NCI-H146 treated with DMSO at 0.1 percent for 48 hours (cell line): ENCODE measurements at regions not wholly inside any gene's neighbourhood (a gene's known extent, or its start where the extent isn't known, plus 50 kb on each side); places are given as distances from the start of the nearest gene placed in this dataset.
"Not testable (repeated sequence)": the region's sequence is repeated elsewhere in the genome, so short reads cannot be mapped to it uniquely, and the experiment has no call there.

Experiments used
- DNase-seq: peaks from one replicate; lab custom pipeline; 2025; ENCODE audit not compliant: unreplicated experiment; lab: John Stamatoyannopoulos, UW

DNA sequence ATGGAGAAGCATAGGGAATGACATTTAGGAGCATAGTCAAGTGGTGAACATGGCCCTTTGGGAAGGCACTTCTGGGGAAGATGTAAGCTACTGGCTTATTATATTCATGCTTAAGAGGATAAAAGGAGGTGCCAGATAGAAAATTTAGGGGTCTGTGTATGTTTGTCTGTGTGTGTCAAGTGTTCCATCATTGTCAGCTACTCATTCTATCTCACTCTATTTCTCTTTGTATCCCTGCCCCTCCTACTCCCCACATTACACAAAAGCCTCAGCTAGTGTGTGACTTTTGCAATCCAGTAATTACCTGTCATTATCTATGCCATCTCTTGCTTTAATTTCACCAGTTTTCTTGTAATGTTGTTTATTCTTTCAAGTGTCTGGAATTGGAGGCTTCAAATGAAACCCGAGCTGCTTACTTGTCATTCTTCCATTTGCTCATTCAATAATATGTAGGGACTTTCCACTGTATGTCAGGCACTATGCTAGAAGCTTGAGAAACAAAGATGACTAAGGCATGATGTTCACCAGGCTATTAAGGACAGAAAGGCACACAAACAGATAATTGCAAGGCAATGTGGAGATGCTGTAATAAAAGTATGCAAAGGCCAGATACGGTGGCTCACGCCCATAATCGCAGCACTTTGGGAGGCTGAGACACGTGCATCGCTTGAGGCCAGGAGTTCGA, 229.8 kb upstream of the TEX13C start:
- DNase-seq = peak; percentile 76

DNA sequence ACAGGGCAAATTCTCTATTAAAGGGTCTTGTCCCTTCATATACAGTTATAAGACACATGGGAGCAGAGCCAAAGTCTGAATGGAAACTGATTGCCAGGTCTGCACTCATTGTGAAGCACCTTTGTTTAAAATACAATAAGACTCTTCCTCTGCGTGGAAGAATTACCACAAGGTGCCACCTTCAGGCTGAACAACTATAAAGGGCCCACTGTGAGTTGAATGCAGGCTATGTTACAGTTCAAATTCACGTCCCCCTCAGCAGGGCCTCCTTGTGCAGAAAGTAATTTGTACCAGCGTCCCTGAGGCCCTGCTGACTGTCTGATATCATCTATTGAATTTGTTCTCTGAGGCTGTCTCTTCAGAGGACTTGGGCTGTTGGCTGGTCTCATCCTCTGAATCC, 225.8 kb upstream of the TEX13C start:
- DNase-seq = peak; percentile 48

DNA sequence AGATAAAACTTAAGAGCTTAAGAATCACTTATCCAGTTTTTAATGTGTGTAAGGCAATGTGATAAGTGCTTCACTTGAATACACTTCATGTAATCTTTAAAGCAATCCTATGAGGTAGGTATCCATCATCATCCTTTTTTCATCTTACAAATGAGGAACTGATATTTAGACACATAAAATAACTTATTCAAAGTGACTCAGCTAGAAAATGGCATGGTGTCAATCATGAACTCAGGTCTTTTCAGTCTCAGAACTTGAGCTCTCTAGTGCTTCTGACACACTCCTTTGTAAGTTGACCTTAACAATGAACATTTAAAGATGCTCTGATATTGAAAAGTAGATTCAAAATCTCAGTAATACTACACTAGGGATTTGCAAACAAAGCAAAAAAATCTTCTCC, 224.8 kb upstream of the TEX13C start:
- DNase-seq = no peak

DNA sequence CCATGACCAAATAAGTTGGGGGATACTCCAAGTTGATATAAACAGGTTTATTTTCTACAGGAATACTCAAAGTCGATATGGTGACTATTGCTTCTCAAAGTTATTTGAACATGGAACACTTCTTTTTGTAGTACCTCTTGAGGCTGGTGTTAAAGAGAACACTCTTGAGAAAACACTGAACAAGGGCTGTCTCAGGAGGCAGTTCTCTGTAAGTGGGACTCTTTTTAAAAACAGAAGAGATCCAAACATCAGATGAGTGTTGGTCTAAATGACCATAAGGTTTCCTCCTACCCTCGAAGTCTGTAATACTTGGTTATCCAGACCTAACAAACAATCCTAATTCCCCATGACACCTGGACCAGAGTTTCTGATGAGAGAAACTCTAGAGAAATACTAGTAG, 223.2 kb upstream of the TEX13C start:
- no peak for DNase-seq

DNA sequence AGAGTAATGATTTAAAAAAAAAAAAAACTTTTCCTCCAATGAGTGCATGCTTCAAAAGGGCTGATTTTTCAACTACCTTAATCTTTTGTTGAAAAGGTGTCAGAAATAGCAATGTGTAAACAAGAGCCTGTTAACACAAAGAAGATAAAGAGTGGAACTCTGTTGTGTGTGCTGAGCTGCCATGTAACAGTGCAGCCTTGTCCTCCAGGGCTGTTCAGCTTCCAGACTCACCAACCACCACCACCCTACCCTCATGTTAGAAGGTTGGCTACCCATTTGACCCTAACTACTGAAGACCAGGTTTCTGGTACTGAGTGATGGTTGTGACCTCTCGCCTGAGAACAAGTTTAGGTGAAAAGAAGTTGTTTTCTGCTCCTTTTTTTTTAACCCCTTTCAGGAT, 222.8 kb upstream of the TEX13C start:
- DNase-seq = no peak

DNA sequence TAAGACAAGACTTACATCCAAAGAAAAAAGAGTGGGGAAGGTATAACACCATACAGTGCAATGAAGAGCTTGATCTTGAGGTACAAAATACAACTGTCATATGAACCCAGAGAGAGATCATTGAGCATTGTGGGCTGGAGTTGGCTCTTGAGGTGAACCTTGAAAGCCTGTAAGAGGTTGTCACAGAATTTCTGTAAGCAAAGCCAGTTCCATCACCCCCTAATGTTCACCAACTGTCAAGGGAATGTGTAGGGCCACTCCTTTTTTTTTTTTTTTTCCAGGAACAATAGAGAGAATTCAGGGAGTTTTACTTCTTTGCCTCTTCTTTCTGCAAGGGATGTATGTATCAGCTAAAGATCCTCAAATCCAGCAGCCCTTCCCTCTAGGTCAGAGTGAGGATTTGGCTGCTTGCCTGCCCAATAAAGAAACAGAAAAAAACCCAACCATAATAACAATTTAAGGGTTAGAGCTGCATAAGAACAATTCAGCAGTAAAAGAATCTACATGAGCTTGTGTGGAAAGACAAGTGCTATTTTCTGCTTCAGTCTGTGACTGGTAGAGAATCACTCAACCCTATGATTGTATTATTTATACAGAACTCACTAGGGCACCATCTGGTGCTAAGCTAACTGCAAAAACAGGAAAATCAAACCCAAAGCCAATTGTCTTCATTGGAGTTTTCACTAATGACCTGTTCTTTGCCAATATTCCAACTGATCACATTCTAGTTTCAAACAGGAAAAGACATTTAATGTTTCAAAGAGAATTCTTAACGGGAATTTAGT, 217.5 kb upstream of the TEX13C start:
- DNase-seq = no peak

DNA sequence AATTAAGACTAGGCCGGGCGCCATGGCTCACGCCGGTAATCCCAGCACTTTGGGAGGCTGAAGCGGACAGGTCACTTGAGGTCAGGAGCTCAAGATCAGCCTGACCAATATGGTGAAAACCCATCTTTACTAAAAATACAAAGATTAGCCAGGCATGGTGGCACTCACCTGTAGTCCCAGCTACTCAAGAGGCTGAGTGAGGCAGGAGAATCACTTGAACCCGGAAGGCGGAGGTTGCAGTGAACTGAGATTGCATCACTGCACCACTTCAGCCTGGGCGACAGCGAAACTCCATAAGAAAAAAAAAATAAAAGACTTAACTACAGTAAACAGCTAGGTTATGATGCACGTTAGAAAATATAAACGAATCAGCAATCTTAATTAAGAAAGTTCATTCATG, 216.0 kb upstream of the TEX13C start:
- no peak for DNase-seq

DNA sequence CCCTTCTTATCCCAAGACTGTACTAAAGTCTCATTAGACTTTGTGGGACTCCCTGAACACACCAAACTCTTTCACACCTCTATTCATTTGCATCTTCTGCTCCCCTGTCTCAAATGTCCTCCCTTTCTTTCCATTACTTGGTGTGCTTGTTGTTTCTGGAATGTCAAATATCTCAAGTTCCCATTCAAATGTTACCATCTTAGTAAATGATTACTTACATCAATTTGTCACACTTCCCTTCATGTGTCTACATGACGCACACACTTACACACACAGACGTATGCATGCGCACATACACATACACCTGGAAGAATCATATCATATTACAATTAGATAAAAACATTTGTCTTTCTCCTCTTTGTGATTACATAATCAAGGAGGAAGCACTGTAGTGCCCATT, 210.8 kb upstream of the TEX13C start:
- no peak for DNase-seq

DNA sequence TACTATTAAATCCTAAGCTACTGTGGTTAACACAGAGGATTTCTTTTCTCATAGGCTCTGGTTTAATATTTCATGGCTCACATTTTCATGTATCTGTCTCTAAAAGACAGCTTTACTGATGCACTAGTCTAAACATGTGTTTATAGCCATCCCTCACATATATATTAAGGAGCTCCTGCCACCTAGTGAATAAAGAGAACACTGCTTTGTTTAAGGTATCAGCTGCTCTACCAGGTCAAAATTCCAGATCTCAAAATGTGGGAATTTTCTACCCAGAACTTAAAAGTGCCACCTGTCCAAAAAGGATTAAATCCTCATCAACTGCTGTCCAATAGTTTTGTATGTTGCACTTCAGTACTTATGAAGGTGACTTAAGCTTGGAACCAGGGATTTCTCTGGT, 188.5 kb upstream of the TEX13C start:
- peak; percentile 5 for DNase-seq

DNA sequence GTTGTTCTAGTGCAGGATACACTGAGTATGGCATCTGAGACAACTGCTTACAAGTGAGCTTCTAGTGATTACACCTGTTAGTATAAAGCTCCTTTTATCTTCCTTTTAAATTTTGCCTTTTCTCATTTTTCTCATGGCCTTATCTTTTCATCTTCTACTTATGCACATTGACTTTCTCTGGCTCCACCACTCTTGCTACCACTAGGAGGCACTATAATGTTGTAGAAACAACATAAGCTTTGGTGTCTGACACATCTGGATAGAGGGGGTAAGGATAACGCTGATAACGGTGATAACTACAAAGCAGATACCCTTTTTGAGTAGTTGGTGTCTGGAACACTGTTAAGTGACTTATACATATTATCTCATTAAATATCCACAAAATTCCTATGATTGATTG, 187.4 kb upstream of the TEX13C start:
- DNase-seq = peak; percentile 30

DNA sequence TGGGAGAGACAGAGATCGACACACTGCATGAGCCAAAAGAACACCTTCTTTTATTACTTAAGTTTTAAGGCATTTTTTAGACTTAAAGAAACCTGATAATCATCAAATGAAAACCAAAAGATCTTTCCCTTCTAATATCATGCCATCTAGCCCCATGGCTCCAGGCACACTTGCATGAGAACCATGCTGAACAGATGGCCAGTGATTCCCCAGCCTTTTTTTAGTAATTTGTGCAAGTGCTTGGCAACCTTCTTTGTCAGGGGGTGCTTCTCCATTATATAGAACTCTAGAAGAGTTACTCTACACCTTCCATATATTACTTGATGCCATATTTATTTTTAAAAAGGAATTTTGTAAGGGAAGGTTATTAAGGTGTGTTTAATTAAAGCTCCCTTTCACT, 182.2 kb upstream of the TEX13C start:
- no peak for DNase-seq

DNA sequence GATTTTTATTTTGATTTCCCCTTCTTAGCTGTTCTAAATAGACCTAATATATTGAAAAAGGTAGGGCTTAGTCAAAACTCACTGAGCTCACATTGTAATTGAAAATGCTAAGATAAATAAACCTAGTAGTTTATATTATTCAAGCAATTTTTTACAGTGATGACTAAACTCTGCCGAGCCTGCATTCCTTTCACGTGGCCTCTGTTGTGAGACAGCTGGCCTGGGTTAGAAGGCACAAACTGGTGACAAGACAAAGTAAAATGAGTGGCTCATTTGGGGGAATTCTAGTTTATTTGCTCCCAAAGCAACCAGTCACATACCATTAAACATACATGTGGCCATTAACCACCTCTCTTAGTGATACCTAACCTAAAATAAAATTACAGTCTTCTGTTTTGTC, 169.4 kb upstream of the TEX13C start:
- DNase-seq = no peak

DNA sequence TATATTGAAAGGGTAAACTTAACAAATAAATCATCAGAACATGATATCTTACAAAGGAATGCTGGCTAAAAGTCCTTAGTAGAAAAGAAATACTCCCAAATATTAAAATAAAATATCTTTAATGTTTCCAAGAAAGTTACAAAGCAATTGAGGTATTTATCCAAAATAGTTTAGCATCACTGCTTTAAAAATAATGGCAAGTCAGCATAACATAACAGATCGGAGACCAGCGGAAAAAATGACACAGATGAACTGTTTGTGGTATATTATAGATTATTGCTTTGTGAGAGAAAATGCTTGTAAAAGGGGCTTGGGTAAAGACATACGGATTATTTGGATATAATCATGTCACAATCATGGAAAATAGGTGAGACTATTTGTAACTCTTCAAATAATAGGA, 168.5 kb upstream of the TEX13C start:
- no peak for DNase-seq

DNA sequence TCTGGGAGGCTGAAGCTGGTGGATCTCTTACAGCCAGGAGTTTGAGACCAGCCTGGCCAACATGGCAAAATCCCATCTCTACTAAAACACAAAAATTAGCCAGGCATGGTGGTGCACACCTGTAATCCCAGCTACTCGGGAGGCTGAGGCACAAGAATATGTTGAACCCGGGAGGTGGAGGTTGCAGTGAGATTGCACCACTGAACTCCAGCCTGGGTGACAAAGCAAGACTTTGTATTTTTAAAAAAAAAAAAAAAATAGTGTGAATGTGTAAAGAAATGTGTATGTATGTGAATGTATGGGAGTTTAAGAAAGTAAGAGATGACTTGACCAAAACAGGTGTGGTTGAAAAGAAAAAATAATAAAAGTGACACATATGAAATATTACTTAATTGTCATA, 167.7 kb upstream of the TEX13C start:
- no peak for DNase-seq

DNA sequence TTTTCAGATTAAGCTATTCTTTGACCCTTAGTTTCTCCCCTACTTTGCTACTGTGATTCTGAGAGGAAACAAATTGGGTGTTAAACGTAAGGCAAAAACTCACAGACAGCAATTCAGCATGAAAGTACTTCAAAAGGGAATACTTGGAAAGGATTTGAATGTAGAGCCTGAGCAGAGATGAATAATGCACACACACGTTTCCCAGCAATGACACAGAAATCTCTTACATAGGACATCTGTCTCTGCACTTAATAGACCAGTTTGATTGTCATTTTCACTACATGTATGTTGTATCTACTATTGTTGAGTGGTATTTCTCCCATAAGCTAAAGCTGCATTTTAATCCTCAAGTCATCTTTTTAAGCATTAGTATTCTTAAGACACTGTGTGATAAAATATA, 166.1 kb upstream of the TEX13C start:
- no peak for DNase-seq

DNA sequence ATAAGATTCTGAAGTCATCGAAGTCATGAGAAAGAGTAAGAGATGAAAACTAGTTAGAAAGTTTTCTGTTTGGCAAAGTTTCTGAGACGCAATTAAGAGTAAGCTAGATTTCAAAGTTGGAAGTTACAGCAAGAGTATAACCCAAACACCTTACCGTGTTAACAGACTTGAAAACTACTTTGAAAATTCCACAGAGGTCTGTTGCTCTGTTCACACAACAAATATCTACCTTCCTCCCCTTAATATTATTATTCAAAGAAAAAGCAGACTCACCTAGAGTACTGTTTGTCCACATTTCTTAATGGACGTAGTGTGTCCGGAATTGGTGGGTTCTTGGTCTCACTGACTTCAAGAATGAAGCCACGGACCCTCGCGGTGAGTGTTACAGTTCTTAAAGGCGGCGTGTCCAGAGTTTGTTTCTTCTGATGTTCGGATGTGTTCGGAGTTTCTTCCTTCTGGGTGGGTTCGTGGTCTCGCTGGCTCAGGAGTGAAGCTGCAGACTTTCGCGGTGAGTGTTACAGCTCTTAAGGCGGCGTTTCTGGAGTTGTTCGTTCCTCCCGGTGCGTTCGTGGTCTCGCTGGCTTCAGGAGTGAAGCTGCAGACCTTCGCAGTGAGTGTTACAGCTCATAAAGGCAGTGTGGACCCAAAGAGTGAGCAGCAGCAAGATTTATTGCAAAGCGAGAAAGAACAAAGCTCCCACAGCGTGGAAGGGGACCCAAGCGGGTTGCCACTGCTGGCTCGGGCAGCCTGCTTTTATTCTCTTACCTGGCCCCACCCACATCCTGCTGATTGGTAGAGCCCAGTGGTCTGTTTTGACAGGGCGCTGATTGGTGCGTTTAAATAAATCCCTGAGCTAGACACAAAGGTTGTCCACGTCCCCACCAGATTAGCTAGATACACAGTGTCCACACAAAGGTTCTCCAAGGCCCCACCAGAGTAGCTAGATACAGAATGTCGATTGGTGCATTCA, 165.1 kb upstream of the TEX13C start:
- not testable (repeated sequence) for DNase-seq

DNA sequence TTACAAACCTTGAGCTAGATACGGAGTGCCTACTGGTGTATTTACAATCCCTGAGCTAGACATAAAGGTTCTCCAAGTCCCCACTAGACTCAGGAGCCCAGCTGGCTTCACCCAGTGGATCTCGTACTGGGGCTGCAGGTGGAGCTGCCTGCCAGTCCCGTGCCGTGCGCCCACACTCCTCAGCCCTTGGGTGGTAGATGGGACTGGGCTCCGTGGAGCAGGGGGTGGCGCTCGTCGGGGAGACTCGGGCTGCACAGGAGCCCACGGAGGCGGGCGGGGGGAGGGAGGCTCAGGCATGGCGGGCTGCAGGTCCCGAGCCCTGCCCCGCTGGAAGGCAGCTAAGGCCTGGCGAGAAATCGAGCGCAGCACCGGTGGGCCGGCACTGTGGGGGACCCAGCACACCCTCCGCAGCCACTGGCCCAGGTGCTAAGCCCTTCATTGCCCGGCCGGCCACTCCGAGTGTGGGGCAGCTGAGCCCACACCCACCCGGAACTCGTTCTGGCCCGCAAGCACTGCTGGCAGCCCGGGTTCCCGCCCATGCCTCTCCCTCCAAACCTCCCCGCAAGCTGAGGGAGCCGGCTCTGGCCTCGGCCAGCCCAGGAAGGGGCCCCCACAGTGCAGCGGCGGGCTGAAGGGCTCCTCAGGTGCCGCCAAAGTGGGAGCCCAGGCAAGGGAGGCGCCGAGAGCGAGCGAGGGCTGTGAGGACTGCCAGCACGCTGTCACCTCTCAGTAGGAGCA, 164.2 kb upstream of the TEX13C start:
- not testable (repeated sequence) for DNase-seq

DNA sequence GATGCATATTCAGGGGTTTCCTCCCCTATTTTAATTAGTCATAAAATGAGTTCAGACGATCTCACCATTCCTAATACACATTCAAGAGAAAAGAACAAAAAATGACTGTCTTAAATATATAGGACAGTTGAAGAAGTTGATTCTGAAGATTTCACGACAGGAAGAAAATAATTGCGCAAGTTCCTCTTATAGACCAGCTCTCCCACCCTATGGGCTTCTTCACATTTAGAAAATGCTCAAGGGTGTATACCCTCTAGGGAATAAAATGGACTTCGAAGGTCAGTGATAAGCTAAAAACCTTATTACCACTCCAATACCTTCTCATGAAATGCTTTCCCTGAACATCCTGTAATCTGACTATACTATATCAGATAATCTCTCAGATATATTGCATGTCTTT, 149.2 kb upstream of the TEX13C start:
- DNase-seq = no peak

DNA sequence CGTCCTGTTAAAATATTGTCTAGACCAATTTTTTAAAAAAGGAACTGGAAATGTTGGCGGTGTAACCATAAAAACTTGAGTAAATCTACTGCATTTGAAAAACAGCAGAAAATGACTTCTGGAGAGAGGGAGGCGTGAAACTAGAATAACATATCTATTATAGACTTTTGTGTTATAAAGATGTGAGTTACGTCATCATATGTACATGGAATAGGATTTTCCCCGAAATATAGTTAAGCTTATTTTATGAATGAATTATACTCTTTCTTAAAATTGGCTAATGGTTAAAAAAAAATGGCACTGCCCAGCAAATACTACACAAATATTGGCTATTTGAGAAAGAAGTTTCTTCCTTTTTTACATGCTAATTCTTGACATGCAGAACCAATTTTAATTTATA, 147.1 kb upstream of the TEX13C start:
- DNase-seq = no peak

DNA sequence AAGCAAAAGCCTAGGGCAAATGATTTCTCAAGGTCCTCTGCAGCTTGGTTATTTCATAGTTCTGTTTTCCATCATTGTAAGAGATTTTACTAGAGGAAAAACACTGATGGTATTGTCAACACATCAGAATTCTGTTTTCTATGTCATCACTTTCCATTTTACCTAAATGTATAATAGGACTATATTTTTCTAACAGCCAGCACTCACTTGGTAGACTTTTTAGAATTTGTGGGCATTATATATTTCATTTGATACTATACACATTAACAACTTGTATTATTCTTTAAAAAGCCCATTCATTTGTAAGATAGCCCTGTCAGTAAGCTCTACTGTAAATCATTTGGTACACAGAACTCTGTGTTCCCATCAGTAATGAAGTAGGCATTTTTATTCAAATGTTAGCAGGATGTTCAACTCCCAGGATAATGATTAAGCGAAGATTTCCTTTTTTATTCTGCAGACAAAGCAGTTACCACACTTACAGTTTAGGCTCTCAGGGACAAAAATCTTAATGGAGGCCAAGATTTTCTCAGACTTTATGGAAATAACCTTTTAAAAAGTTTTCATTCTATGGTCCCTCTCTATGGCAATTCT, 143.6 kb upstream of the TEX13C start:
- DNase-seq = no peak

DNA sequence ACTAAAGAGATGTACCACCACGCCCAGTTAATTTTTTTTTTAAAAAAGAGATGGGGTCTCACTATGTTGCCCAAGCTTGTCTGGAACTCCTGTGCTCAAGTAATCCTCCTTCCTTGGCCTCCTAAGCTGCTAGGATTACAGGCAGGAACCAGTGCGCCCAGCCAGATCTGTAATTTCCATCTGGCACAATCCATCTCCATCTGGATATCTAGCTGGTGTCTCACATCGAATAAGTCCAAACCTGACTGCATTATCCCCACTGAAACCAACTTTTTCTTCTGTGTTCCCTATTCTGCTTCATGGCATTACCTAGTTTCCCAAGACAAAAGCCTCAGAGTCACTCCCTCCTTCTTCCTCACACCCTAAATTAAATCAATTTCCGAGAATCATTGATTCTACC, 125.8 kb upstream of the TEX13C start:
- no peak for DNase-seq
